IMR-90 (cell line): ENCODE measurements at regions not wholly inside any gene's neighbourhood (a gene's known extent, or its start where the extent isn't known, plus 50 kb on each side); places are given as distances from the start of the nearest gene placed in this dataset.

Experiments used
- ATAC-seq: fragments of 200-7000 bp; cut with Tn5 transposase; 2 replicates; pipeline ENCODE4 v1.9.1; 2020; ENCODE audit warnings: low read depth, mild to moderate bottlenecking, moderate library complexity
- BruUV-seq: library from RNA; stranded (reverse); fragments of 400-500 nt; replicated peaks from 2 replicates; lab custom pipeline; 2021; lab: Mats Ljungman, UMichigan
- CTCF ChIA-PET: fragments of 300-600 bp; formaldehyde crosslinking; extraction: SDS; loops from one replicate; lab custom pipeline; 2021; ENCODE audit warnings: antibody characterized with exemption; lab: Yijun Ruan, JAX
- POLR2A ChIA-PET: fragments of 300-600 bp; sonication (Branson Sonifier 250); formaldehyde crosslinking; loops from one replicate; lab custom pipeline; 2022; ENCODE audit warnings: antibody characterized with exemption; ENCODE audit not compliant: unreplicated experiment; lab: Charles Lee
- DNase-seq: peaks from one replicate; pipeline ENCODE4 v3.0.0; 2013
- H2AFZ ChIP-seq: replicated peaks from 2 replicates; pipeline ENCODE3; 2013; ENCODE audit warnings: low read length, mild to moderate bottlenecking; ENCODE audit not compliant: poor library complexity
- H2AK5ac ChIP-seq: 2 replicates; pipeline ENCODE4 v1.6.1; 2013; ENCODE audit warnings: low read depth, low read length, inconsistent platforms
- H2AK9ac ChIP-seq: replicated peaks from 2 replicates; pipeline ENCODE3; 2013; ENCODE audit warnings: mild to moderate bottlenecking, low read depth, low read length, moderate library complexity; ENCODE audit not compliant: poor library complexity
- H2BK120ac ChIP-seq: 2 replicates; pipeline ENCODE4 v1.6.1; 2013; ENCODE audit warnings: low read depth, low read length, inconsistent platforms
- H2BK15ac ChIP-seq: 3 replicates; pipeline ENCODE4 v1.6.1; 2013; ENCODE audit warnings: low read depth, low read length, inconsistent platforms
- H2BK20ac ChIP-seq: 2 replicates; pipeline ENCODE4 v1.6.1; 2013; ENCODE audit warnings: low read depth, mild to moderate bottlenecking, inconsistent platforms, low read length, moderate library complexity
- H2BK5ac ChIP-seq: 2 replicates; pipeline ENCODE4 v1.6.1; 2013; ENCODE audit warnings: mild to moderate bottlenecking, low read depth, low read length, inconsistent platforms; ENCODE audit not compliant: poor library complexity, severe bottlenecking
- H3K14ac ChIP-seq: replicated peaks from 2 replicates; pipeline ENCODE4 v1.6.1; 2013; ENCODE audit warnings: low read depth, low read length, inconsistent platforms
- H3K18ac ChIP-seq: 2 replicates; pipeline ENCODE4 v1.6.1; 2013; ENCODE audit warnings: low read depth, low read length, control low read depth
- H3K23ac ChIP-seq: 2 replicates; pipeline ENCODE4 v1.6.1; 2013; ENCODE audit warnings: low read depth, low read length, inconsistent platforms
- H3K27ac ChIP-seq: 2 replicates; pipeline ENCODE4 v1.5.1; 2013; ENCODE audit warnings: mild to moderate bottlenecking, control low read depth, low read length; ENCODE audit not compliant: insufficient read depth
- H3K27me3 ChIP-seq: 2 replicates; pipeline ENCODE4 v1.6.1; 2013; ENCODE audit warnings: low read length; ENCODE audit not compliant: control insufficient read depth, insufficient read depth
- H3K36me3 ChIP-seq: 2 replicates; pipeline ENCODE4 v1.6.1; 2013; ENCODE audit warnings: low read length, mixed read lengths; ENCODE audit not compliant: control insufficient read depth, insufficient read depth
- H3K4ac ChIP-seq: 2 replicates; pipeline ENCODE4 v1.6.1; 2013; ENCODE audit warnings: low read depth, low read length, inconsistent platforms
- H3K4me1 ChIP-seq: 2 replicates; pipeline ENCODE4 v1.6.1; 2013; ENCODE audit warnings: low read length, mixed read lengths; ENCODE audit not compliant: control insufficient read depth, insufficient read depth
- H3K4me2 ChIP-seq: 2 replicates; pipeline ENCODE4 v1.6.1; 2013; ENCODE audit warnings: low read depth, mild to moderate bottlenecking, control low read depth, low read length, moderate library complexity
- H3K4me3 ChIP-seq: 2 replicates; pipeline ENCODE4 v1.5.1; 2013; ENCODE audit warnings: low read depth, mild to moderate bottlenecking, control low read depth, low read length, moderate library complexity; ENCODE audit not compliant: insufficient read depth
- H3K56ac ChIP-seq: 2 replicates; pipeline ENCODE4 v1.6.1; 2013; ENCODE audit warnings: low read length, inconsistent platforms; ENCODE audit not compliant: insufficient read depth; ENCODE audit errors: extremely low read depth
- H3K79me1 ChIP-seq, 2 experiments: 2 replicates each; pipeline ENCODE4 v1.6.1; 2013; ENCODE audit warnings: low read length in 2 of 2, inconsistent platforms in 1 of 2, low read depth in 1 of 2
- H3K9ac ChIP-seq: 2 replicates; pipeline ENCODE4 v1.6.1; 2013; ENCODE audit warnings: low read depth, low read length, control low read depth
- H3K9me1 ChIP-seq: 2 replicates; pipeline ENCODE4 v1.6.1; 2013; ENCODE audit warnings: low read length, inconsistent platforms; ENCODE audit not compliant: insufficient read depth
- H3K9me3 ChIP-seq: 2 replicates; pipeline ENCODE4 v1.6.1; 2013; ENCODE audit warnings: low read length; ENCODE audit not compliant: control insufficient read depth, insufficient read depth
- H4K20me1 ChIP-seq: 2 replicates; pipeline ENCODE4 v1.6.1; 2013; ENCODE audit warnings: low read length, inconsistent platforms; ENCODE audit not compliant: insufficient read depth
- H4K5ac ChIP-seq: 2 replicates; pipeline ENCODE4 v1.6.1; 2013; ENCODE audit warnings: mild to moderate bottlenecking, low read depth, low read length, control low read depth
- H4K8ac ChIP-seq, 2 experiments: 2 replicates each; pipeline ENCODE4 v1.6.1; 2013; ENCODE audit warnings: low read depth in 2 of 2, low read length in 2 of 2, control low read depth in 1 of 2, inconsistent platforms in 1 of 2
- H4K91ac ChIP-seq: 2 replicates; pipeline ENCODE4 v1.6.1; 2013; ENCODE audit warnings: low read depth, low read length, inconsistent platforms; ENCODE audit not compliant: insufficient read depth
- BHLHE40 ChIP-seq: fragments of 150-350 bp; IDR thresholded peaks from 2 replicates; pipeline ENCODE4 v1.6.1; 2016; ENCODE audit warnings: mild to moderate bottlenecking, low read depth, low read length
- CEBPB ChIP-seq: IDR thresholded peaks from 2 replicates; pipeline ENCODE4 v1.6.1; 2012; ENCODE audit warnings: low read depth, low read length, improper control_type of control experiment
- CHD1 ChIP-seq: IDR thresholded peaks from 2 replicates; pipeline ENCODE4 v1.6.1; 2012; ENCODE audit warnings: low read depth, low read length, improper control_type of control experiment
- MAFK ChIP-seq: IDR thresholded peaks from 2 replicates; pipeline ENCODE4 v1.6.1; 2012; ENCODE audit warnings: low read depth, low read length, improper control_type of control experiment
- MXI1 ChIP-seq: IDR thresholded peaks from 2 replicates; pipeline ENCODE4 v1.6.1; 2012; ENCODE audit warnings: low read depth, mild to moderate bottlenecking, low read length, moderate library complexity, borderline replicate concordance
- NFE2L2 ChIP-seq: fragments of 150-350 bp; IDR thresholded peaks from 2 replicates; pipeline ENCODE4 v1.6.1; 2016; ENCODE audit warnings: low read depth, mild to moderate bottlenecking, low read length
- RAD21 ChIP-seq: IDR thresholded peaks from 2 replicates; pipeline ENCODE4 v1.6.1; 2012; ENCODE audit warnings: low read length, improper control_type of control experiment
- RFX5 ChIP-seq: IDR thresholded peaks from 2 replicates; pipeline ENCODE4 v1.8.0; 2012; ENCODE audit warnings: low read depth, mild to moderate bottlenecking, low read length, moderate library complexity
- SMC3 ChIP-seq: fragments of 150-350 bp; IDR thresholded peaks from 2 replicates; pipeline ENCODE4 v1.6.1; 2016; ENCODE audit warnings: low read depth, mild to moderate bottlenecking, antibody characterized with exemption, low read length, moderate library complexity
- dilution Hi-C: fragments of 300-500 bp; cut with HindIII; formaldehyde crosslinking; loops from one replicate; pipeline ENCODE4 v1.14.3; 2018; ENCODE audit warnings: low sequenced_read_pairs; ENCODE audit not compliant: unreplicated experiment
- in situ Hi-C: fragments of 300-500 bp; cut with MboI; formaldehyde crosslinking; loops from 3 replicates; pipeline ENCODE4 v1.14.3; 2019; ENCODE audit warnings: low sequenced_read_pairs, inconsistent platforms, mixed read lengths
- intact Hi-C: fragments of 100-400 bp; cut with micrococcal nuclease; formaldehyde crosslinking; loops from 2 replicates; pipeline ENCODE4 v1.10.0; 2022
- TF ChIP-seq, protein P1 (sequence below): conservative IDR thresholded peaks from 2 replicates; pipeline ENCODE4 v1.5.1; 2012; ENCODE audit warnings: mild to moderate bottlenecking, low read depth, low read length, improper control_type of control experiment
- TF ChIP-seq, protein P2 (sequence below): fragments of 150-350 bp; IDR thresholded peaks from 2 replicates; pipeline ENCODE4 v1.6.1; 2016; ENCODE audit warnings: low read depth, mild to moderate bottlenecking, low read length, moderate library complexity, borderline replicate concordance
- TF ChIP-seq, protein P3 (sequence below): fragments of 150-350 bp; IDR thresholded peaks from 2 replicates; pipeline ENCODE4 v1.6.1; 2017; ENCODE audit warnings: mild to moderate bottlenecking, antibody characterized with exemption, low read length, low read depth

DNA sequence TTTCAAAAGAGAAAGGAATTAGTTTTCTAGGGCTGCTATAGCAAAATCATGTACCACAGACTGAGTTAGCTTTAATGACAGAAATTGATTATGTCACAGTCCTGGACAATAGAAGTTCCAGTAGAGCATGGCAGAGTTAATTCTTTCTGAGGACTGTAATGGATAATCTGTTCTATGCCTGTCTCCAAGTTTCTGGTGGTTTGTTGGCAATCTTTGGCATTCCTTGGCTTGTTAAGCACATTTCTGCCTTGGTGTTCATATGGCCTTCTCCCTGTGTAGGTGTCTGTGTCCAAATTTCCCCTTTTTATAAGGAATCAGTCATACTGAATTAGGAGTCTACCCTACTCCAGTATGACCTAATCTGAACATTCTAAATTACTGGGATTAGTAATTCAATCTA is 336.1 kb upstream of the PABPC4L start:
- Histone ChIP-seq H3K9me1 (no peaks in the 10 kb centered on the region), H4K8ac (no peak overlapping the region), H3K36me3 (no peaks in the 10 kb centered on the region), H4K5ac (no peak overlapping the region), H3K9me3 (peaks cover 4% of the 10 kb centered on the region; the same call in 1 of the 2 replicates), H3K14ac (no peak overlapping the region), H3K4ac (no peak overlapping the region), H2BK120ac (no peak overlapping the region), H2BK20ac (no peak overlapping the region), H2AK5ac (no peak overlapping the region), H4K91ac (no peak overlapping the region), H2AK9ac (no peak overlapping the region), H3K27ac (no peak overlapping the region), H3K27me3 (no peaks in the 10 kb centered on the region), H3K4me3 (no peak overlapping the region), H4K20me1 (no peaks in the 10 kb centered on the region), H3K18ac (no peak overlapping the region), H3K56ac (no peak overlapping the region), H2BK15ac (no peak overlapping the region), H3K23ac (no peak overlapping the region), H3K4me1 (no peaks in the 10 kb centered on the region), H3K9ac (no peak overlapping the region), H3K79me1 (no peaks in the 10 kb centered on the region), H2AFZ (no peak overlapping the region), H2BK5ac (no peak overlapping the region), H3K4me2 (no peak overlapping the region)
- CTCF ChIA-PET, result no interaction called here
- intact Hi-C loops (no loop called here), dilution Hi-C loops (no loop called here), in situ Hi-C loops (no loop called here)
- TF ChIP-seq, protein P1, sequence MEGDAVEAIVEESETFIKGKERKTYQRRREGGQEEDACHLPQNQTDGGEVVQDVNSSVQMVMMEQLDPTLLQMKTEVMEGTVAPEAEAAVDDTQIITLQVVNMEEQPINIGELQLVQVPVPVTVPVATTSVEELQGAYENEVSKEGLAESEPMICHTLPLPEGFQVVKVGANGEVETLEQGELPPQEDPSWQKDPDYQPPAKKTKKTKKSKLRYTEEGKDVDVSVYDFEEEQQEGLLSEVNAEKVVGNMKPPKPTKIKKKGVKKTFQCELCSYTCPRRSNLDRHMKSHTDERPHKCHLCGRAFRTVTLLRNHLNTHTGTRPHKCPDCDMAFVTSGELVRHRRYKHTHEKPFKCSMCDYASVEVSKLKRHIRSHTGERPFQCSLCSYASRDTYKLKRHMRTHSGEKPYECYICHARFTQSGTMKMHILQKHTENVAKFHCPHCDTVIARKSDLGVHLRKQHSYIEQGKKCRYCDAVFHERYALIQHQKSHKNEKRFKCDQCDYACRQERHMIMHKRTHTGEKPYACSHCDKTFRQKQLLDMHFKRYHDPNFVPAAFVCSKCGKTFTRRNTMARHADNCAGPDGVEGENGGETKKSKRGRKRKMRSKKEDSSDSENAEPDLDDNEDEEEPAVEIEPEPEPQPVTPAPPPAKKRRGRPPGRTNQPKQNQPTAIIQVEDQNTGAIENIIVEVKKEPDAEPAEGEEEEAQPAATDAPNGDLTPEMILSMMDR, result no peak
- TF ChIP-seq MAFK (no peak), RFX5 (no peak), CHD1 (no peak), NFE2L2 (no peak), CEBPB (no peak), BHLHE40 (no peak), SMC3 (no peak), RAD21 (no peak), MXI1 (no peak)
- TF ChIP-seq, protein P2, sequence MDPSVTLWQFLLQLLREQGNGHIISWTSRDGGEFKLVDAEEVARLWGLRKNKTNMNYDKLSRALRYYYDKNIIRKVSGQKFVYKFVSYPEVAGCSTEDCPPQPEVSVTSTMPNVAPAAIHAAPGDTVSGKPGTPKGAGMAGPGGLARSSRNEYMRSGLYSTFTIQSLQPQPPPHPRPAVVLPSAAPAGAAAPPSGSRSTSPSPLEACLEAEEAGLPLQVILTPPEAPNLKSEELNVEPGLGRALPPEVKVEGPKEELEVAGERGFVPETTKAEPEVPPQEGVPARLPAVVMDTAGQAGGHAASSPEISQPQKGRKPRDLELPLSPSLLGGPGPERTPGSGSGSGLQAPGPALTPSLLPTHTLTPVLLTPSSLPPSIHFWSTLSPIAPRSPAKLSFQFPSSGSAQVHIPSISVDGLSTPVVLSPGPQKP, result no peak
- TF ChIP-seq, protein P3, sequence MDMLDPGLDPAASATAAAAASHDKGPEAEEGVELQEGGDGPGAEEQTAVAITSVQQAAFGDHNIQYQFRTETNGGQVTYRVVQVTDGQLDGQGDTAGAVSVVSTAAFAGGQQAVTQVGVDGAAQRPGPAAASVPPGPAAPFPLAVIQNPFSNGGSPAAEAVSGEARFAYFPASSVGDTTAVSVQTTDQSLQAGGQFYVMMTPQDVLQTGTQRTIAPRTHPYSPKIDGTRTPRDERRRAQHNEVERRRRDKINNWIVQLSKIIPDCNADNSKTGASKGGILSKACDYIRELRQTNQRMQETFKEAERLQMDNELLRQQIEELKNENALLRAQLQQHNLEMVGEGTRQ, result no peak
- no TSS peak for BruUV-seq
- DNase-seq, result no peak
- ATAC-seq, result no peak
- POLR2A ChIA-PET, result no interaction called here
